BJ (cell line): ENCODE measurements at regions not wholly inside any gene's neighbourhood (a gene's known extent, or its start where the extent isn't known, plus 50 kb on each side); places are given as distances from the start of the nearest gene placed in this dataset.

Experiments used
- CTCF ChIA-PET: fragments of 350-600 bp; formaldehyde crosslinking; extraction: SDS; loops from one replicate; lab custom pipeline; 2021; ENCODE audit warnings: antibody characterized with exemption, inconsistent platforms; lab: Yijun Ruan, JAX
- POLR2A ChIA-PET: fragments of 300-600 bp; sonication (Branson Sonifier 250); formaldehyde crosslinking; extraction: SDS; loops from one replicate; lab custom pipeline; 2021; ENCODE audit warnings: antibody characterized with exemption; lab: Charles Lee
- DNase-seq: peaks from one replicate; pipeline ENCODE4 v3.0.0-alpha.2; 2011; ENCODE audit warnings: low read depth
- H3K27me3 ChIP-seq: 2 replicates; pipeline ENCODE4 v1.6.0; 2011; ENCODE audit warnings: low read length; ENCODE audit not compliant: control insufficient read depth, insufficient read depth
- H3K36me3 ChIP-seq: 2 replicates; pipeline ENCODE4 v1.5.1; 2011; ENCODE audit warnings: low read length; ENCODE audit not compliant: control insufficient read depth, insufficient read depth
- H3K4me3 ChIP-seq: 2 replicates; pipeline ENCODE4 v1.5.1; 2011; ENCODE audit warnings: low read depth, mild to moderate bottlenecking, control low read depth, low read length
- TF ChIP-seq, protein P1 (sequence below): IDR thresholded peaks from 2 replicates; pipeline ENCODE4 v1.5.1; 2011; ENCODE audit warnings: low read depth, mild to moderate bottlenecking, control low read depth, inconsistent platforms, low read length, moderate library complexity; ENCODE audit not compliant: insufficient read depth

GRCh38 chr4:8779490-8779932 is 92.1 kb downstream of the HMX1 start:
- no peaks in the 10 kb centered on the region for H3K27me3 ChIP-seq
- no peak for DNase-seq
- no peaks in the 10 kb centered on the region for H3K36me3 ChIP-seq
- ChIA-PET POLR2A (no interaction called here), CTCF (no interaction called here)
- no peak overlapping the region for H3K4me3 ChIP-seq
- TF ChIP-seq, protein P1, sequence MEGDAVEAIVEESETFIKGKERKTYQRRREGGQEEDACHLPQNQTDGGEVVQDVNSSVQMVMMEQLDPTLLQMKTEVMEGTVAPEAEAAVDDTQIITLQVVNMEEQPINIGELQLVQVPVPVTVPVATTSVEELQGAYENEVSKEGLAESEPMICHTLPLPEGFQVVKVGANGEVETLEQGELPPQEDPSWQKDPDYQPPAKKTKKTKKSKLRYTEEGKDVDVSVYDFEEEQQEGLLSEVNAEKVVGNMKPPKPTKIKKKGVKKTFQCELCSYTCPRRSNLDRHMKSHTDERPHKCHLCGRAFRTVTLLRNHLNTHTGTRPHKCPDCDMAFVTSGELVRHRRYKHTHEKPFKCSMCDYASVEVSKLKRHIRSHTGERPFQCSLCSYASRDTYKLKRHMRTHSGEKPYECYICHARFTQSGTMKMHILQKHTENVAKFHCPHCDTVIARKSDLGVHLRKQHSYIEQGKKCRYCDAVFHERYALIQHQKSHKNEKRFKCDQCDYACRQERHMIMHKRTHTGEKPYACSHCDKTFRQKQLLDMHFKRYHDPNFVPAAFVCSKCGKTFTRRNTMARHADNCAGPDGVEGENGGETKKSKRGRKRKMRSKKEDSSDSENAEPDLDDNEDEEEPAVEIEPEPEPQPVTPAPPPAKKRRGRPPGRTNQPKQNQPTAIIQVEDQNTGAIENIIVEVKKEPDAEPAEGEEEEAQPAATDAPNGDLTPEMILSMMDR: no peak

DNA sequence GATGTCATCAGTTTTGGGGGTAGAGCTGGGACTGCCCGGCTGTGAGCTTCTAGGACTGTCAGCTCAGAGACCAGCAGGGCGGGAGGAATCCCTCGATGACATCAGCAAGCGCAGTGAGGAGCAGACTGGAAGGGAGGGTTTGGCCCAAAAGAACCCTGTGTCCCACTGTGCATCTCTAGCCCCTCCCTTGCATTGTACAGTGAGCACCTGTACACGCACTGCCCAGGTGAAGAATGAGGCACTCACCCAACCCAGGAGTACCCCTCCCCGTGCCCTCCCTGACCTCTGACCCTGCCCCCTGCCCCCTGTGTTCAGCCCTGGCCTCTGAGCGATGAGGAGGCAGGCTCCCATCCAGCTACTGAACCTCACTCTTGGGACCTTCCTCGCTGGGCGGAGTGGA is 92.9 kb downstream of the HMX1 start:
- Histone ChIP-seq H3K27me3 (no peaks in the 10 kb centered on the region), H3K4me3 (no peak overlapping the region), H3K36me3 (no peaks in the 10 kb centered on the region)
- ChIA-PET CTCF (no interaction called here), POLR2A (no interaction called here)
- TF ChIP-seq, protein P1: no peak
- DNase-seq: no peak

- TF ChIP-seq, protein P1: no peak
- no peaks in the 10 kb centered on the region for H3K27me3 ChIP-seq
- H3K36me3 ChIP-seq: no peaks in the 10 kb centered on the region
- POLR2A ChIA-PET: no interaction called here
- CTCF ChIA-PET: no interaction called here
- H3K4me3 ChIP-seq: no peak overlapping the region
- no peak for DNase-seq
These were observed 93.3 kb downstream of the HMX1 start for GRCh38 chr4:8778291-8778690.

GRCh38 chr4:8777320-8778196 is 94.1 kb downstream of the HMX1 start:
- CTCF ChIA-PET: no interaction called here
- H3K36me3 ChIP-seq: no peaks in the 10 kb centered on the region
- DNase-seq: no peak
- H3K27me3 ChIP-seq: no peaks in the 10 kb centered on the region
- POLR2A ChIA-PET: no interaction called here
- H3K4me3 ChIP-seq: no peak overlapping the region
- TF ChIP-seq, protein P1: no peak

DNA sequence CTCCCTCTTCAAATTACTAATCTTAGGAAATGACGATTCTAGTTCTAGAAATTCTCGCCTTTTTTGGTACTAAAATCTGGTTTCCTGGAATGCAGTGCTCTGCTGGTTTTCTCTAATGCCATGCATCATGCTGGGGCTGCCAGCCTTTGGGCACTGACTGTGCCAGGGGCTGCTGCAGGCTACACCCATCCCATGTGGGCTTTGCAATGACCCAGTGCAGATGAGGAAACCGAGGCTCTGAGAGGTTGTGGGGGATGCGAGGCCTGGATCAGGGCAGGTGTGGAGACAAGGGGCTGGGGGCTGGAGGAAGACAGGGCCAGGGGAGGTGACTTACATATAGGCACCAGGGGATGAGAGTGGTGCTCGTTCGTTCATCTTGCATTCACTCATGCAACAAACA is 95.3 kb downstream of the HMX1 start:
- POLR2A ChIA-PET: no interaction called here
- Histone ChIP-seq H3K36me3 (no peaks in the 10 kb centered on the region), H3K27me3 (no peaks in the 10 kb centered on the region), H3K4me3 (no peak overlapping the region)
- CTCF ChIA-PET: no interaction called here
- DNase-seq: no peak
- TF ChIP-seq, protein P1: no peak
